NCI-H1436 treated with DMSO at 0.1 percent for 48 hours (cell line): ENCODE measurements at regions not wholly inside any gene's neighbourhood (a gene's known extent, or its start where the extent isn't known, plus 50 kb on each side); places are given as distances from the start of the nearest gene placed in this dataset.

Source experiments
- DNase-seq: peaks from one replicate; lab custom pipeline; 2025; lab: John Stamatoyannopoulos, UW

DNA sequence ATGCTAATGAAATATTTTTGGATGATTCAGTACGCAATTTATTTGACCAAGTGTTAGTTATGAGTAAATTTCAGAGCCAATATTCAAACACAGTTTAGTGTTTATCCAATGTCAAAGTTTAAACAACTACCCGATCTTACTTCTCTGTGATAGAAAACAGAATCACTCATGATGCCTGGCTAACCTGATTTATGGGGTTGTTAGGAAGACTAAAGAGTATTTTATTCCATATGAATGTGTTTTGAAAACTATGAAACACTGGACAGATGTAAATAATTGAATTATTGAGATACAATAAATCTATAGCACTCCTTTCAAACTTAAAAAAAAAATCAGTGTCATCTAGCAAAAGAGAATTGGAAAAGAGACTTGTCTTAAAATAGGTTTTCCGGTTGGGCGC lies 1181.8 kb downstream of the EFNB2 start:
- no peak for DNase-seq

DNA sequence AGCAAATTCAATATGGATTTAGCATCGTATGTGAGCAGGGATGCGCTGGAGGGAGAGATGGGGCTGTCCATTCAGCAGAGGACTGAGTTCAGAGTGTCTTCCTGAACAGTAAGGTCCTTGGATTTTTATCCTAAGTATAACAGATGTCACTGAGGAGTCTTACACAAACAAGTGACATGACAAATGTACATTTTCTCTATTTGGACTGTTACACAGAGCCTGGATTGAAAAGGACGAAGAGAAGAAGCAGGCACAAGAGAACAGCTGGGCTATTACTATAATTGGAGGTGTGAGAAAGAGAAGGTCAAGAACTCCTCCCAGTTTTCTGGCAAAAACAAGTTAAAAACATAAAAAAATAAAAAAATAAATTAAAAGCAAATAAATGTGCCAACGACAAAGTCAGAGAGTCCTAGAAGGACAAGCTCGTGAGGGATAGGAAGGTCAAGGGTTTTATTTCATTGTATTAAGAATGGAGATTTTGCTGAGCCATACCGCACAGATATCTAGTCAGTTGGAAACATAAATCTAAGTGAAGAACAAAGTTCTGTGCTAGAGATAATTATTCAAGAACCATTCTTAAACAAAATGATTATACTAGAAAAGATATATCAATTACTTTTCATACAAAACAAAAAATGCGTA lies 1186.3 kb downstream of the EFNB2 start:
- no peak for DNase-seq

DNA sequence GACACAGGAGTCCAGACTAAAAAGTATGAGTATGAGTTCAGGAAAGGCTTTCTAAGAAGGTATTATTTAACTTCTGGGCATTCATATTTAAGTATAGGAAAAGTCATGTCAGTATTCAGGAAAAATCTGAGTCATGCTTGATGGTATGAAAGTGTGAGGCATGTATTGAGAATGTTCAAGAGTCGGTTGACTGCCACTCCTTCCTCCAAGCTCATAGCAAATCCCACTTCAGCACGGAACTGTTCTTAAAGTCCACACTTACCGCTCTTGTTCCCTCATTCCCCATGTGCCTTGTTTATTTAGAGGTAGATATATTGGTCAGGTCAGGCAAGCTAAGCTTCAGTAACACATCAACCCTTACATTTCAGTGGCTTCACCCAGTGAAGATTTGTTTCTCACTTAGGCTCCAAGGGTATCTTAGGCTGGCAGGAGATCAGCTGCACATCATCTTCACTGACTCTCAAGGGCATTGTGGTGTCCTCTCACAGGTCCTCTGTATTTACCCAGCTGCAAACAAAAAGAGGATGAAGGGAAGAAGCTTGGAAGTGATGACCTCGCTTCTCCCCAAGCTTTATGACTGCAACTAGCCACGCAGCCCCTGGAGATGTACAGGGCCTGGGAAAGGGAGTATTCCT lies 1189.2 kb downstream of the EFNB2 start:
- DNase-seq: no peak

DNA sequence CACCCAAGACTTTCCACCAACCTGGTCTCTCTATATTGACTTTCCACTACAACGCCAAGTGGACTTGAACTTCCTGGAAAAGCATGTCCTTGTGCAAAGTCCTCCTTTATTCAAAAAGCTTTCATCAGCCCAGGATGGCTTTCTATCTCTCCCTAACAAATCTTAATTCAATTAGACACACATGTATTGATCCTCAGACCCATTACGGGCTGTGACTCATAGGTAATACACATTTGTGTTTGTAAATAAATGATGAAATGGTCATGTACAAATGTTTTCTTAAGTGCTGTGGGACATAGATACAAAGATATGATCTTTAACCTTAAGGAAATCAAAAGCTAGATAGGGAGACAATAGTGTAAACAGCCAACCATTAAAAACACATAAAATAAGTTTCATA lies 1189.7 kb downstream of the EFNB2 start:
- DNase-seq: no peak

DNA sequence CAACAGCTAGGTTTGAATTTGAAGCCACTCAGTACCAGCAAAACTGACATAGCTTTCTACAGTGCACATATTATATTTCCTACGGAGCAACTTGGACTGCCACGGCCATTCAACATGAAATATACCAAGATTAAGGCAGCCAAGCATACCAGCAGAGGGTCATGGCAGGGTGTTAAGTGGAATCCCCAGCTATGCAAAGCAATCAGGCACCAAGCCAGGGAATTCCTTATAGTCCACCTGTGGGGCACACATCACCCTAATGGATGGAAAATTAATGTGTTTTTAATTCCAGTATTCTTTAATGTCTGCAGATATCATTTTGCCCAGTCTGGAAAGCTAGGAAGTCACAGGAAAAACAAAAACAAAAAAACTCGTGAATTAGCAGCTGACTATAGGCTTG lies 1190.3 kb downstream of the EFNB2 start:
- no peak for DNase-seq

DNA sequence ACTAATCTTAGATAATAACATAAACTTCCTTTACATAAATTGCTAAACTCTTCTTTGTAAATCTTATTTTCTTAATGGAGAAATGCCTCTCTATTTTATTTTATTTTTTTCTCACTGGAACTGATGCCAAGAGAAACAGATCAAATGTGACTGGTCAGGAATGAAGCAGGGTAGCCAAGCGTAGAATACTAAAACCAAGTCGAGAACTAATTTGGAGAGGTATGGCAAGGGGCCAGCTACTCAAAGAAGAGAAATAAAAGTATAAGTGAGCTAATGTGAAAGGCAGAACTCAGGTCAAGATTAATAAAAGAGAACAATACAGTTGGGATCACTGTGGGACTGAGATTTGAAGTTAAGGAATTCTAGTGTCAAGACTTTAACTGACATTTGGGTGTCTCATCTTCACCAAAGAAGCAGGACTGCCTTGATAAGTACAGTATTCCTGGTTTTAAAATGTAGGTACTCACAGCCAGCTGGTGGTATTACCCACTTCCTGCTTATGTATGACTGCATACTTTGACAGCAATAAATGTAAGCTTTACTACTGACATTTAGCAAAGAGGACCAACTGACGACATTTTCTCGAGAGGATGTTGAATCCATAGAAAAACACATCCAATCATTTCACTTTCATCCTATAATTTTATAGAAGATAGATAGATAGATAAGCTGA lies 1192.2 kb downstream of the EFNB2 start:
- DNase-seq: no peak

DNA sequence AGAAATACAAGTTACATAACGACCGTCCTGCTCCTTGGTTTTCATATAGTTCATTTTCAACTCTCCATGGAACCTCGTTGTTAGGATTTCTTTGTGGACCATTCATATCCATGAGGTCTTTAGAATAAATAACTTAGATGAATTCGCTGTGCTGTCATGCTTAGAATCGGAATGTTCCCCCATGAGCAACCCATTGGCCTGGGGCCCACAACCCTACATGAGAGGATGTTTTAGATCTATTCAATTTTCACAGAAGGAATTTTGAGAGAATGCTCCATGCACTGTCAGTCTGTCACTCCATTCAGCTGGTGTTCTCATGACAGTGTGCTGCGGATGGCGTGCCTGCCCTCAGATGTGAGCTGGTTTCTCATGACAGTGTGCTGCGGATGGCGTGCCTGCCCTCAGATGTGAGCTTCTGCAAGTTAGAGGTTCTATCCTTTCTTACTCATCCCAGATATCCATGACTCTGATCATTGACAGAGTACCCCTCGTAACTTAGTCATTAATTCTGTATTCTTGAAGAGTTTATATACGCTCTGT lies 1193.1 kb downstream of the EFNB2 start:
- DNase-seq: no peak

DNA sequence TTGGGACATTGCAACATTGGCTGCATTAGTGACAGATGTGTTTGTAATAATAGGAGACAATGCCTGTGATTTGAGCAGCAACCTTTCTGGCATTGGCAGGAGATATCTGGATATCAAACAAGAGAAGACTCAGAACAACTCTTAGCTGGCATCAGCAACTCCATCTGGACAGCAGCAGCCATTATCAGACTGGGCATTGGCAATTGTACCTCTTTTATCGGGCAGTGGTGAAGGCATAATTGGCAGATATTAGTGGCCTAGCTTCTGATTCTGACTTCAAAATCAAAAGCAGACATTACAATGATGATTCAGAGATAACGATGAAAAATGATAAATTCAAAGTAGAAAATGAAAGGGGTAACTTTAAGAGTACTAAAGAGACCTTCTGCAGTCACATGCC lies 1193.7 kb downstream of the EFNB2 start:
- DNase-seq: no peak

DNA sequence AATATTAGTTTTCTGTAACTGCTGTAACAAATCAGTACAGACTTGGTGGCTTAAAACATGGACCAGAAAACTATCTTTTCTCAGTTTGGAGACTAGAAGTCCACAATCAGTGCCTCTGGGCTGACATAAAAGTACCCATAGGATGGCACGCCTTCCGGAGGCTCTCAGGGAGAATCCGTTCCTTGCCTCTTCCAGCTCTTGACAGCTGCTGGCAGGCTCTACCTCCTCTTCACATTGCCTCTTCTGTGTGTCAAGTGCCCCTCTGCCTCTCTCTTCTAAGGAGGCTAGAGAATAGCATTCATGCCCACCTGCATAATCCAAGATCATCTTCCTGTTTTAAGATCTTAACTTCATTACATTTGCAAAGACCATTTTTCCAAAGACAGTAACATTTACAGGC lies 1194.2 kb downstream of the EFNB2 start:
- no peak for DNase-seq

DNA sequence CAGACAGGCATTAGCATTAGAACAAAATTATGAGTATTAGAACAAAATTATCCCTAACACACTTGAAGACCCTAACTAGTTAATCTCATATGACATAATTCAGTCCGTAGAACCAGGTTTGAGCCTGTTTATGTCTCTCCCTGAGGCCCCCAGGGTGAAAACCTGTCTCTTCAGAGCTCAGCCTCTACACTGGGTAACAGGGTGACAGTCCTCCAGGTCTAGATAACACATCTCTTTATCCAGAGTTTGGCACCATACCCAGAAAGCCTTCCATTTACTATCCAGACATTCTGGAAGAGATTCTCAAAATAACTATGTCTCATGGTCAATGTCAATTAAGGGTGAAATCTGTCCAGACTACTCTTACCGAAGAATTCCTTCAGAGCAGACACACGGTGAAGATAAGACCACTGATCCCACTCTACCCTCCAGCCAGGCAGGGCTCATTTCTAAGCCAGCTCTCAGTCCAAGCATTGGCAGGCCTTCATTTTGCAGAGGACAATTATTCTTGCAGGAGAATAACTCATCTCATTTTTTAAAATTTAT lies 1195.3 kb downstream of the EFNB2 start:
- DNase-seq: no peak

DNA sequence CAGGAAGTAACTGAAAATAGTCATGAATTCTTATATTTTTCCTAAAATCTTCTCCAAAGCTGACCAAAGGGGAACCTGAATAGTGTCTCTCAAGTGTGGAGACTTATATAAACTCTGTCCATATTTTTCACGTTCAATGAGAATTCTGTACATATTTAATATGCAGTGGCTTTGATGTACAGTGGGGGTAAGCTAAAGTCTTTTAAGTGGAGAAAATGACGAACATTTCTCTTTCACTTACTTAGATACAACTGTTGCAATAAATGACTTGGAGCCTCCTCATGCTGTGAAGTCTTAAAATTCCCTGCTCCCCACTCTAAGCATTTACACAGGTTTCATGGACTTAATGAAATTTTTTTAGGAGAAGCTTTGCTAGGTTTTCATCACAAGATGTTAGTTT lies 1196.7 kb downstream of the EFNB2 start:
- DNase-seq: no peak

DNA sequence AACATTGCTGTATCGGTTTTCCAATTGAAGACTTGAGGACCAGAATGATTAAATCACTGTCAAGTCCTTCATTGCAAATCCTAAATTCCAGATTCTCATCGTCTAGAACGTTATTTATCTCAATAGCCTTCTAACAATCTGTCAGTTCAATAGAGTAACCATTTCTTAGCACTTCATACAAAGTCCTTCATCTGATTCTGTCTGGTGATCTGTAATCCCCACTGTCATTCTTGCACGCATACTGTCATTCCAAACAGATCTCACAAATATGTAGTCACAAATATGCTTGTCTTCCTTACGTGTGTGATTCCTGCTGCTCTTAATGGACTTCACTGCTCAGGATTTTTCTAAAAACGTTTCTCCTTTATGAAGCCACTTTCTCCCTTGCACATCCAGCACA lies 1197.5 kb downstream of the EFNB2 start:
- DNase-seq: no peak

DNA sequence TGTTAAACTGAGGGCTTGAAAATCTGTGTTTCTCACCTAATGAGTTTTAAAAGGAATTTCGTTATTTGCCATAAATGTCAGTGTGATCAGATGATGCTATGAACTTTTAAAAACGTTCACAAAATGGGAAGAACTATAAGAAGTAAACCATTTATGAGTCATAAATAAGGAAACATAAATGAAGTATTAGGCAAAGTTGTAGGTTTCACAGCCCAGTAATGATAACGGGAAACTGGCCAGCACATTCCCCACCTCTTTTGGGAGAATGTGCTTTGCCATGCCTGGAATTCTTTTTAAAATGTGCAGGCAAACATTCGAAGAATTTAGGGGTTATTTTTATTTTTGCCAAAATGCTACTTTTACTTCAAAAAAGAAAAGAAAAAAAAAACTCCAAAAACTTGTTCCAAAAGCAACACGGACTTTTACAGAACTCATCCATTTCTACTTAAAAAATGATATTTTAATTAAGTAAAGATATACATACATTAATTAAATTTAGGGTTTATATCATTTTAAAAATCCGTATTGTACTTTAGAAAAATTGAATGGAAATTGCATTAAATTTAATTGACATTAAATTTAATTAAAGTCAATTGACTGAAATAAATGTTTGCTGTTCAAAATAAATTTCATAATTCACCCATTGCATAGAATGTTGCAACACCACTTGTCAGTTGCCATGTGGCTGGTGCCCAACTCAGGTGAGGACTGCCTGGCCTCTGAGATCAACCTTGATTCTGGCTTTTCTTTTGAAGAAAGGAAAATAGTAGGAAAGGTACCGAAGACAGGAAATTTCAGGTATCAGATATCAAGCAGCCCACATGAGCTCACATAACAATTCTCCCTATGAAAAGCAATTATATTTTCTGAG lies 1198.5 kb downstream of the EFNB2 start:
- no peak for DNase-seq

DNA sequence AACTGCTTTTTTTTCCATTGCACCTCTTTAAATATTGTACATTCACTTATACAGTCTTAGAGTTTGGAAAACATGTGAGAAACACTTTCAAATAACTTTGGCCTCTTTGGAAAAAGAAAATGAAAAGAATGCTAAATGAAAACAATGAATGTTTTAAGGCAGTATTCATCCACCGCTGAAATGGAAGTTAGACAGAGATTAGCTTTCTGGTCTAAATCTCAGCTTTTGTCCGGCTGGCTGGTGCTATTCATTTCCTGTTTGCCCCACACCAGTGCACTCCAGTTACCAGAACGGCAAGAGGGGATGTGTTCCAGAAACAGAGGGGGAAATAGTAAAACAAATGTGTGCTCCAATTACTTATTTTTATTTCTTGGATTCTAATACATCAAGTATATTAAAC lies 1201.3 kb downstream of the EFNB2 start:
- DNase-seq: no peak

DNA sequence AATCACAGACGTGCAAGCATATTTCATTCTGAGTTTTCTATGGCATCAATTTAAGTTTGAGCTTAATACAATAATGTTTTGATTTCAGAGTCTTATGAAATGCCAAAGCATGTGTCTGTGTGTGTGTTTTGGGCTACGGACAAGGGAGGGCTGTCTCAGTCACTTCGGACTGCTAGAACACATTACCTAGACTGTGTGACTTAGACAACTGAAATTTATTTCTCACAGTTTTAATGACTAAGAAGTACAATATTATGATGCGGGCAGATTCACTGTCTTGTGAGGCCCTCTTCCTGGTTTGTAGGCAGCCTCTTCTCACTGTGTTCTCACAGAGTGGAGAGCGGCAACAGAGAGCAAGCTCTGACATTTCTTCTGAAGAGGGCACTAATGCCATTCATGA lies 1202.0 kb downstream of the EFNB2 start:
- no peak for DNase-seq

DNA sequence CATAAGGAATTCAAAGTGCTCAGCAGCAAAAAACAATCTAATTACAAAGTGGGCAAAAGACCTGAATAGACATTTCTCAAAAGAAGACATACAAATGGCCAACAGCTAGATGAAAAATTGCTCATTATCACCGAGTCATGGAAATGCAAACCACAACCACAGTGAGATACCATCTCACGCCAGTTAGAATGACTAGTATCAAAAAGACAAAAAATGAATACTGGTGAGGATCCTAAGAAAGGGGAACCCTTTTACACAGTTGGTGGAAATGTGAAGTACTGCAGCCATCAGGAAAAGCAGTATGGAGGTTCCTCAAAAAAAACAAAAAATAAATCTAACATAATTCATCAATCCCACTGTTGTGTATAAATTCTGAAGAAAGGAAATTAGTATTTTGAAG lies 1206.1 kb downstream of the EFNB2 start:
- DNase-seq: no peak

DNA sequence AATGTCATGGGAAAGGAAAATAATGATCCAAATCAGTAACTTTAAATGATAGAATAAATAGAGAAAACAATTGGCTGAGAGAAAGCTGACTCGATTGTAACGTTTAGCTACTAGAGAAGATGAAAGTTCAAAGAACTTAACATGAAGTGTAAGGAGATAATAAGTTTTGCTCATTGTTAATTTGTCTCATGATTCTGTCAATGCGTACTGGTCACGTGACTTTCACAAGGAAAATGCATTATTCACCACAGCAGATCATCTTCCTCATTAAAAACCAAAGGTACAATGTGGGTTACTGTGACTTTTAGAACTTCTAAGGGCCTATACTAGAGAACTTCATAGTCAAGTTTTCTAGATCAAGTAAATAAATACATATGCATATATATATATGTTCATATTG lies 1207.2 kb downstream of the EFNB2 start:
- no peak for DNase-seq

DNA sequence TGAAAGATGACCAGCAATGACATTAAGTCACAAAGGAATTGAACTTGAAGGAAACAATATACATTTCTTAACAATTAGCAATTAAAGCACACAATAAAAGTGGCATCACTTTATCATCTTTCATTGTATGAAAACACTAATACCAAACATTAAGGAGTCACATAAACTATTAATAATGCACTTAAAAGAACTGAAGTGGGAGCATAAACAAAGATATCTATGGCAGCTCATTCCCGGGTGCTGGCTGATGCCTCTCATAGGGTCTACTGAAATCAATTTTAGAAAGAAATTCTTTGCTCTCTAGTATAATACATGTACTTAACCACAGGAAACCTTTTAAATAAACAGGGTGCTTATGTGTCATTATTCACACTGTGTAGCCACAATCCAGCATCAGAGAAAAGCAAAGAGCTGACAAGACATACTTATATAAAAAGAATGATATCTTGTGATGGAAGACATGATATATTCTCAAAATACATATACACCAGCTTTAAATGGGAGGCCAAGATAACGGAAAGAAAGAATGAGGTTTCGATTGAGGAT lies 1207.8 kb downstream of the EFNB2 start:
- DNase-seq: peak; percentile 4

DNA sequence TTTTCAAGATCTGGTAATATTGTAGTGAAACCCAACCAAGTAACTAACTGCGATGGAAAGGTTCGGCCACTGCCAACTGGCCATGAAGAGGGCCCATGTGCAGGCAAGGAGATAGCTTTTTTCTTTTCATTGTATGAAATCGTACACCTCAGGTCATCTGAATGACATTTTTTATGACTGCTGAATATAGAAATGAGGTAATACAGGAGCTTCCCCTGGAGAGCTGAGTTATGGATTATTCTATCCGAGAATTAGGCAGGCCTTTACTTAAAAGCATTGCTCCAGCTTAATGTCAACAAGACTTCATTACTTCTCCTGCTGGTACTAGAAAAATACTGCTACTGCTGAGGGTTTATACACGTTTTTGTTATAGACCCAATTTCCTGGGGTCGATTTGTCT lies 1215.6 kb downstream of the EFNB2 start:
- no peak for DNase-seq

DNA sequence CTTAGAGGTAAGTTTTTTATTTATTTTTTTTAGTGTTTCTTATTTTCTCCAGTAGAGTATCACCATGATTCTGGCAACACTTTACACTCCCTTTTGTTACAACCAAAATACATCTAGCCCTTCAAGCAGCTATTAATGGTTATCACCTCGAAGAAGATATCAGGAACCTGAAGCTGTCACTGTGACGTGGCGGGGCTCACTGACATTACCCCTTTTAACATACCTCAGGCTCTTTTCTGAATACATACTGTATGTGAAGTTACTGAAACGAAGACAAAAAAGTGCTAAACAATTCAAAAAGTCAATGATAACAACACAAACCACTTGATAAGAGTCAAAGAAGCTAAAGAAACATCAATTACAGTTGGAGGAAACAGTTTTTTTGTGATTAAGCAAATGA lies 1218.7 kb downstream of the EFNB2 start:
- DNase-seq: no peak

DNA sequence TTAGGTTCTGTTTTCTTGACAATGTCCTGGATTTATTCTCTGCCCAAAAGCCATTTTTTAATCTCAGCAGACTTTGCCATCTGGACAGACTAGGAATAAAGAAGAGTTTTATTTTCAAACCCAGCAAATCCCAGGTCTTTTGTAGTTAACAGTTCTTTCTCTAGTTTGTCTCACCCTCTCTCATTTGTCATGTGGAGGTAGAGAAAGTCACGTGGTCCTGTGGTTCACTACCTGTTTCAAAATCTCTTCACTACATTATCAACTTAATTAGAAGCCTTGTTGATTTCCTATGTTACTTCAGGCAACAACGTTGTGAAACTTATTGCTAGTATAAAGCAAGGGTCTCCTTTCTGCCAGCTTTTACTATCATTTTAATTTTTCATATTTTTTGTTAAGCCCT lies 1222.6 kb downstream of the EFNB2 start:
- no peak for DNase-seq

DNA sequence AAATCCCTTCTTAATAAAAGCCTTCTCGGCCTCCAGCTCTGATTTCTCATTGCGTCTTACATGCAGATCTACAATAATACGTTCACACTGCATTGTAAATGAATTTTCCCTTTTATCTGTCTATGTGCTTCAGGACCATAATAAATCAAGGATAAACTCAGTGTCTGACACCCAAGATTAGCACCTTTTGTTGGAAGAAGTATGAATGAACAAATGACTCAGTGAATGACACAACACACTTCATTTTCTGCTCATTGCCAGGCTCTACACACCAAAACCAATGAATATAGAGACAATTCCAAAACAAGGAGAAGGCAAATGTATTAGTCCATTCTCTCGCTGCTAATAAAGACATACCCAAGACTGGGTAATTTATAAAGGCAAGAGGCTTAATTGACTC lies 1224.4 kb downstream of the EFNB2 start:
- no peak for DNase-seq
